ENCODE measurements at regions not wholly inside any gene's neighbourhood (a gene's known extent, or its start where the extent isn't known, plus 50 kb on each side); places are given as distances from the start of the nearest gene placed in this dataset.
"Not testable (repeated sequence)": the region's sequence is repeated elsewhere in the genome, so short reads cannot be mapped to it uniquely, and the experiment has no call there.

DNA sequence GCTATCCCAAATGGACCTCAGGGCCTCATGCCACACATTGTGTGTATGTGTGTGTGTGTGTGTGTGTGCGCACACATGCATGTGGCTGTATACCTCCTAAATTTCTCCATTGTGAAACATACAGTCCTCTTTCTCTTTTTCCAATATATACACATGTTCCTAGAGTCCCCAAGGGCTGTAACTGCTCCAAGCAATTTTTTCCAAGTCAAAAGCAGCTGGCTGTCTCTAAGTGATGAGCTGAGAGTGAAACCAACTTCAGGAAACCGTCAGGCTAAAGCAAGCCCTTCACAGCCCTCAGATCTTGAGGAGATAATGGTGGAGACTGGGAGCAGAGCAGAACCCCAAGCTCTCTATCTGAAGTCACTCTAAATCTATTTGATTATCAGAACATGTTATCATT lies 496.1 kb upstream of the DIPK2B start:
- no peak for DNase-seq (ENCODE audit: low read depth)
- H3K4me3 ChIP-seq (ENCODE audit: low read depth, low read length): no peak overlapping the region

GRCh38 chrX:45689971-45690370 lies 489.3 kb upstream of the DIPK2B start:
- no peak overlapping the region for H3K4me3 ChIP-seq (ENCODE audit: low read depth, low read length)
- DNase-seq (ENCODE audit: low read depth): no peak

GRCh38 chrX:45683914-45684313 lies 483.2 kb upstream of the DIPK2B start:
- no peak overlapping the region for H3K4me3 ChIP-seq (ENCODE audit: low read depth, low read length)
- DNase-seq (ENCODE audit: low read depth): no peak

GRCh38 chrX:45681891-45682290 lies 481.2 kb upstream of the DIPK2B start:
- no peak for DNase-seq (ENCODE audit: low read depth)
- H3K4me3 ChIP-seq (ENCODE audit: low read depth, low read length): no peak overlapping the region

DNA sequence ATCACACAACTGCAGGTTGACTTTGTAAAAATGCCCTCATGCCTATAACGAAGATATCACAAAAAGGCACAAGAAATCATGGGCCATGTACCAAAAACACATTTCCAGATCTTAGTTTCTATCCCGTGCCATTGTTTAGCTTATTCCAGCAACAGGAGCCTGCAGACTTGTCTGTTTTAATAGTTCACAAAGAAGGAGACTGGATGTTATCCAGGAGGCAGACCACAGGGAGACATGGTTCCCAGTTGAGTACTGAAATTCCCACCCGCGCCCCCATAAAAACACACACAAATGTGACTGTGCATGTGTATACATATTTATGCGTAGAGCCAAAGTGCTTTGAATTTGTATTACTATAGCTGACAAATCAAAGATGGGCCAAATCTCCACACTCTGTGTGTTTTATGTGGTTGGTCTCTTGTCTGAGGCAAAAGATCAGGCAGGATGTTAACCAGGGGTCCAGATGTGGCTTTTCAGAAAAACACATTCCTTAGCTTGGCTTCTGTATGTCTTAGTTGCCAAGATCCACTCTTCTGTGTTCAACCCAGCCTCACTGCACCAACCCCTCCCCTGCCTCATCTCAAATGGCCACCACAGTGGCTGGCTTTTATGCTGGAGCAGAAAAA lies 469.2 kb upstream of the DIPK2B start:
- H3K4me3 ChIP-seq (ENCODE audit: low read depth, low read length): no peak overlapping the region
- DNase-seq (ENCODE audit: low read depth): peak; percentile 28

DNA sequence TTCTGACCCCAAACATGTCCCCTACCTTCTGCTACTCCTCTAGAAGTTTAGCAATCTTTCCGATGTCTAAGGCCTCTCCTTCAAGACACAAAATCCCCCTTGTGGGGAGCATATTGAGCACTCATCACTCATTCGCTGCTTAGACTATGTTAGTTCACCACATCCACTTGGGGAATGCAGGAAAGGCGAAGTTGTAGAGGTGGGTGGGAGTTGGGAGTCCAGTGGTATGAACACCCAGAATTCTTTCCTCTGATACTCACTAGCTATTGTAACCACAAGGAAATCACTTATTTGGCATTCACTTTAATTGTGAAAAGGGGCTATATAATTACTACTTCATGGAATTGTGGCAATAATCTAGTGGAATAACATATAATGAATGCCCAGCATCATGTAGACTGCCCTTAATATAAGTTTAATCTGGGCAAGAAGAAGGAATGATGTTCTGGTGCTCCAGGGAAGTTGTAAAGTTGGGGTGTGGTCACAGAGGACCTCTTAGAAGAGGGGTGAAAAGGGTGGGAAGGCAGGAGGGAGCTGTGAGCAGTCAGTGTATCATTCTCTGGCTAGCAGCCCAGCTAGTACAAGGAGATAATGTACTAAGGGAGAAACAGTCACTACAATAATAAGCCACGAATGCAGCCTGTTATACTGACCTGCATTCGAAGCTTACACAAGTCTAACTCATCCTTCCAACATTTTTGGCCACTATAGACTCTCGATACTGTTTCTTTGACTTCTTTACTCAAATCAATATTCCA lies 468.2 kb upstream of the DIPK2B start:
- H3K4me3 ChIP-seq (ENCODE audit: low read depth, low read length): no peak overlapping the region
- DNase-seq (ENCODE audit: low read depth): peak; percentile 85

- DNase-seq (ENCODE audit: low read depth): no peak
- H3K4me3 ChIP-seq (ENCODE audit: low read depth, low read length): no peak overlapping the region
Observed at GRCh38 chrX:45667666-45668065, 467.0 kb upstream of the DIPK2B start.

GRCh38 chrX:45664727-45665290 lies 464.1 kb upstream of the DIPK2B start:
- H3K4me3 ChIP-seq (ENCODE audit: low read depth, low read length): no peak overlapping the region
- DNase-seq (ENCODE audit: low read depth): no peak

- no peak overlapping the region for H3K4me3 ChIP-seq (ENCODE audit: low read depth, low read length)
- no peak for DNase-seq (ENCODE audit: low read depth)
Observed at GRCh38 chrX:45660477-45660876, 459.8 kb upstream of the DIPK2B start.

- no peak overlapping the region for H3K4me3 ChIP-seq (ENCODE audit: low read depth, low read length)
- no peak for DNase-seq (ENCODE audit: low read depth)
Observed at GRCh38 chrX:45633419-45633818, 432.7 kb upstream of the DIPK2B start.

DNA sequence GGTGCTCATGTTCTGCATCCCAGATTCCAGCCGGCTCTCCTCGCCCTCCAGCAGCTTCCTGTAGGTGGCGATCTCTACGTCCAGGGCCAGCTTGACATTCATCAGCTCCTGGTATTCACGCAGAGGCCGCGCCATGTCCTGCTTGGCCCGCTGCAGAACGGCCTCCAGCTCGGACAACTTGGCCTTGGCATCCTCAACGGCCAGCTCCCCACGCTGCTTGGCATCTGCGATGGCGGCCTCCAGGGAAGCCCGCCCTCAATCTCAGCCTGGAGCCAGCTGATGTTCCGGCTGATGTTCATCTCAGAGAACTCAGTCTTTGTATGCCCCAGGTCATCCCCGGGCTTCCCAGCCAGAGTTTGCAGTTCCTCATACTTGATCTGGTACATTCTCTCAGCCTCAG lies 431.8 kb upstream of the DIPK2B start:
- no peak for DNase-seq (ENCODE audit: low read depth)

GRCh38 chrX:45630078-45630477 lies 429.4 kb upstream of the DIPK2B start:
- no peak overlapping the region for H3K4me3 ChIP-seq (ENCODE audit: low read depth, low read length)
- no peak for DNase-seq (ENCODE audit: low read depth)

More for the DNA sequence above, 431.8 kb upstream of the DIPK2B start:
- H3K4me3 ChIP-seq (ENCODE audit: low read depth, low read length): no peak overlapping the region

DNA sequence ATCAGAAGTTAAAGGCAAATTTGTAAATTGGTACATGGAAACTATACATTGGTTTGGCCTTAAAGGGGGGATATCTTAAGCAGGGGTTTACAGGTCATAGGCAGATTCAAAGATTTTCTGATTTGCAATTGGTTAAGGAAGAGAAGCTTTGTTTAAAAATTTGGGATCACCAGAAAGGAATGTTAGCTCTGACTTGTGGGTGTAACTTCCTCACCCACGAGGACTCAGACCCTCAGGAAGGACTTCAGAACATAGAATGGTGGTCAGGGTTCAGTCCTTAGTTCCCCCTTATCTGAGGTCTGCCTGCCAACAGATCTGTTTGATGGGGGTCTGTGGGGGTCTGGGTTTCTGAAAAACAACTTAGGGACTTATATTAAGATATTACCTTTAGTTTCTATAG lies 427.4 kb upstream of the DIPK2B start:
- no peak overlapping the region for H3K4me3 ChIP-seq (ENCODE audit: low read depth, low read length)
- DNase-seq (ENCODE audit: low read depth): no peak

DNA sequence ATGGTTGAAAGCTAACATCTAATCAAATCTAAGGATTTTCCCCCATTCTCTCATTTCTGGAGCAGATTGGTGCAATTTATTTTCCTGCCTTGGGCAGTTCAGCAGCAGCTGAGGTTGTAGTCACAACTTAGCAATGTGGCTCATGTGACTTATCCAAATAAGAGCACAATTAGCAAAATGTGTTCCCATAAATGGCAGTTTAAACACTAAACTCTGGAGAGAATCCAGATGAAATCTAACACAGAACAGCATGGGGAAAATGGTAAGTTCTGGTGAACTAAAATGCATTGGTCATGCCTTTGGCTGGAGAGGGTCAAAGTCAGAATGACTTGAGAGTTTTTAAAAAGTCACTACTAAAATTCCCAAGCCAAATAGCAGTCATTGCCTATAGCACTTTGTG lies 422.6 kb upstream of the DIPK2B start:
- H3K4me3 ChIP-seq (ENCODE audit: low read depth, low read length): no peak overlapping the region
- peak; percentile 65 for DNase-seq (ENCODE audit: low read depth)

DNA sequence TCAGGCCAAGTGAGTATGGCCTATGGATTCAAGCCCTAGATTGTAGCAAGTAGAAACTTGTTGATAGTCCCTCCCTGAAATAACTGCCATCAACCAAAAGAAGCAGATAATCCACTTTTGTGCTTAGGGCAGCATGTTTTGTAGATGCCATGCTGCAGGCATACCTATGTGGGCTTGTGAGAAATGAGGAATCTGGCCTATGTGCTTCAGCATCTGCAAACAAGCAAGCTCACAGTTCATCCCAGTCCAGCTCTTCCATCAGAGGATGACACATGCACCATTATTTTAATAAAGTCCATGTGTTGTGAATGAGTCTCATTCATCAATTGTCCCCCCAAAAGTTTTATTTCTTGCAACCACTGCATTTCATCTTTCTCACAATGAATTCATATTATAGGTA lies 421.9 kb upstream of the DIPK2B start:
- DNase-seq (ENCODE audit: low read depth): no peak
- H3K4me3 ChIP-seq (ENCODE audit: low read depth, low read length): no peak overlapping the region

- DNase-seq (ENCODE audit: low read depth): no peak
- no peak overlapping the region for H3K4me3 ChIP-seq (ENCODE audit: low read depth, low read length)
Observed at GRCh38 chrX:45622042-45622423, 421.4 kb upstream of the DIPK2B start.

GRCh38 chrX:45621376-45622041 lies 420.8 kb upstream of the DIPK2B start:
- H3K4me3 ChIP-seq (ENCODE audit: low read depth, low read length): no peak overlapping the region
- DNase-seq (ENCODE audit: low read depth): no peak

GRCh38 chrX:45619290-45619689 lies 418.6 kb upstream of the DIPK2B start:
- no peak overlapping the region for H3K4me3 ChIP-seq (ENCODE audit: low read depth, low read length)
- DNase-seq (ENCODE audit: low read depth): no peak

GRCh38 chrX:45615591-45615990 lies 414.9 kb upstream of the DIPK2B start:
- H3K4me3 ChIP-seq (ENCODE audit: low read depth, low read length); DNase-seq (ENCODE audit: low read depth): not testable (repeated sequence)

GRCh38 chrX:45614853-45615252 lies 414.2 kb upstream of the DIPK2B start:
- no peak for DNase-seq (ENCODE audit: low read depth)
- H3K4me3 ChIP-seq (ENCODE audit: low read depth, low read length): no peak overlapping the region
